ENCODE measurements at regions not wholly inside any gene's neighbourhood (a gene's known extent, or its start where the extent isn't known, plus 50 kb on each side); places are given as distances from the start of the nearest gene placed in this dataset.

DNA sequence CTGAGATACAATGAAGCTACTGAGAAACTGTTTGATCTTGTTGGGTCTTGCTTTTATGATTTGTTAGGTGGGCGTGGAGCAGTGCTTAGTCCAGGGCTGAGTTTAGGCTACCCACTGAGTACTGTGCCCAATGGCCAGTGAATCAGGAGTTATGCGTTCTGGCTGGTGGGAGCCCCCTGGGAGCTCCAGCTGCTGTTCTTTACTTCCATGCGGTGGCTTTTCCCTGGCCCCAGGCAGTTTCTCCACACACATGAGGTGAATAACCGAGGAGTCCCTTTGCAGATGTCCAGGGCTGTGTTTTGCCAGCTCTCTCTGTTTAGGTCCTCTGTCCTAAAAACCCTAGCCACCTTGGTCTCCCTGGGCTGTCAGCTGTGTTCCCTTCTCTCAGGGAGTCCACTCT is 106.5 kb downstream of the KLF13 start:
- peaks cover 3% of the 10 kb centered on the region for H3K9me3 Mint-ChIP-seq (ENCODE audit: unreplicated experiment)
- peak; percentile 56 for DNase-seq
- H3K4me1 Mint-ChIP-seq (ENCODE audit: low read depth, unreplicated experiment), result peaks cover 18% of the 10 kb centered on the region
- H3K4me3 Mint-ChIP-seq (ENCODE audit: unreplicated experiment), result no peak overlapping the region
- TF ChIP-seq, protein P1, sequence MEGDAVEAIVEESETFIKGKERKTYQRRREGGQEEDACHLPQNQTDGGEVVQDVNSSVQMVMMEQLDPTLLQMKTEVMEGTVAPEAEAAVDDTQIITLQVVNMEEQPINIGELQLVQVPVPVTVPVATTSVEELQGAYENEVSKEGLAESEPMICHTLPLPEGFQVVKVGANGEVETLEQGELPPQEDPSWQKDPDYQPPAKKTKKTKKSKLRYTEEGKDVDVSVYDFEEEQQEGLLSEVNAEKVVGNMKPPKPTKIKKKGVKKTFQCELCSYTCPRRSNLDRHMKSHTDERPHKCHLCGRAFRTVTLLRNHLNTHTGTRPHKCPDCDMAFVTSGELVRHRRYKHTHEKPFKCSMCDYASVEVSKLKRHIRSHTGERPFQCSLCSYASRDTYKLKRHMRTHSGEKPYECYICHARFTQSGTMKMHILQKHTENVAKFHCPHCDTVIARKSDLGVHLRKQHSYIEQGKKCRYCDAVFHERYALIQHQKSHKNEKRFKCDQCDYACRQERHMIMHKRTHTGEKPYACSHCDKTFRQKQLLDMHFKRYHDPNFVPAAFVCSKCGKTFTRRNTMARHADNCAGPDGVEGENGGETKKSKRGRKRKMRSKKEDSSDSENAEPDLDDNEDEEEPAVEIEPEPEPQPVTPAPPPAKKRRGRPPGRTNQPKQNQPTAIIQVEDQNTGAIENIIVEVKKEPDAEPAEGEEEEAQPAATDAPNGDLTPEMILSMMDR (IDR thresholded peaks at IDR 0.05; ENCODE audit: partially characterized antibody, unreplicated experiment), result no peak
- no peaks in the 10 kb centered on the region for H3K36me3 Mint-ChIP-seq (ENCODE audit: unreplicated experiment)
- H3K27me3 Mint-ChIP-seq (ENCODE audit: unreplicated experiment), result peaks cover 3% of the 10 kb centered on the region
- no peak overlapping the region for H3K27ac Mint-ChIP-seq (ENCODE audit: unreplicated experiment)

DNA sequence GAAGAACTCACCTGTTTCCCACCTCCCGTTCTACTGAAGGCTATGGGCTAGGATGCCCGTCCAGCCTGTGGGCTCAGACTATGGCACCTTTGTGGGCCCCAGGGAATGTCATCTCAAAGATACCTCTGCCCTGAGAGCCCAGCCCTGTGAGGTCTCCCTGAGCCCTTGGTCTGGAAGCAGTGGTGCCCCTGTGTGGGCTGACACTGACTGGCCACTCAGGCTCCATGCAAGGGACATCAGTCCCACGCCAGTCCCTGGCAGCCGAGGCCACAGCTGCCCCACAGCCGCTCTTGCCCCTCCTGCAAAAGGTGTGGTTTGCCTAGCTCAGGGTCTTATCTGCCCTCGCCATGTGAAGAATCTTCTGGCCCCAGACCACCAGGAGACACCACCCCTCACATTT is 106.9 kb downstream of the KLF13 start:
- H3K27ac Mint-ChIP-seq (ENCODE audit: unreplicated experiment), result peak overlapping the region; percentile 9
- TF ChIP-seq, protein P1 (IDR thresholded peaks at IDR 0.05; ENCODE audit: partially characterized antibody, unreplicated experiment), result no peak
- H3K36me3 Mint-ChIP-seq (ENCODE audit: unreplicated experiment), result no peaks in the 10 kb centered on the region
- peak overlapping the region; percentile 38 for H3K4me3 Mint-ChIP-seq (ENCODE audit: unreplicated experiment)
- H3K9me3 Mint-ChIP-seq (ENCODE audit: unreplicated experiment), result peaks cover 3% of the 10 kb centered on the region
- no peak for DNase-seq
- peaks cover 3% of the 10 kb centered on the region for H3K27me3 Mint-ChIP-seq (ENCODE audit: unreplicated experiment)
- peaks cover 18% of the 10 kb centered on the region for H3K4me1 Mint-ChIP-seq (ENCODE audit: low read depth, unreplicated experiment)

- peak overlapping the region; percentile 38 for H3K4me3 Mint-ChIP-seq (ENCODE audit: unreplicated experiment)
- TF ChIP-seq, protein P1 (IDR thresholded peaks at IDR 0.05; ENCODE audit: partially characterized antibody, unreplicated experiment), result no peak
- H3K36me3 Mint-ChIP-seq (ENCODE audit: unreplicated experiment), result no peaks in the 10 kb centered on the region
- H3K4me1 Mint-ChIP-seq (ENCODE audit: low read depth, unreplicated experiment), result peaks cover 18% of the 10 kb centered on the region
- H3K27me3 Mint-ChIP-seq (ENCODE audit: unreplicated experiment), result peaks cover 3% of the 10 kb centered on the region
- no peak for DNase-seq
- H3K27ac Mint-ChIP-seq (ENCODE audit: unreplicated experiment), result no peak overlapping the region
- peaks cover 3% of the 10 kb centered on the region for H3K9me3 Mint-ChIP-seq (ENCODE audit: unreplicated experiment)
Measured at GRCh38 chr15:31434275-31434587, 107.6 kb downstream of the KLF13 start.

- Mint-ChIP-seq H3K4me1 (ENCODE audit: low read depth, unreplicated experiment) (peaks cover 18% of the 10 kb centered on the region), H3K36me3 (ENCODE audit: unreplicated experiment) (no peaks in the 10 kb centered on the region), H3K27ac (ENCODE audit: unreplicated experiment) (peak overlapping the region; percentile 34), H3K27me3 (ENCODE audit: unreplicated experiment) (peaks cover 3% of the 10 kb centered on the region), H3K9me3 (ENCODE audit: unreplicated experiment) (peaks cover 3% of the 10 kb centered on the region), H3K4me3 (ENCODE audit: unreplicated experiment) (peak overlapping the region; percentile 38)
- no peak for DNase-seq
- TF ChIP-seq, protein P1 (IDR thresholded peaks at IDR 0.05; ENCODE audit: partially characterized antibody, unreplicated experiment), result no peak
Measured at GRCh38 chr15:31434588-31435260, 108.1 kb downstream of the KLF13 start.

DNA sequence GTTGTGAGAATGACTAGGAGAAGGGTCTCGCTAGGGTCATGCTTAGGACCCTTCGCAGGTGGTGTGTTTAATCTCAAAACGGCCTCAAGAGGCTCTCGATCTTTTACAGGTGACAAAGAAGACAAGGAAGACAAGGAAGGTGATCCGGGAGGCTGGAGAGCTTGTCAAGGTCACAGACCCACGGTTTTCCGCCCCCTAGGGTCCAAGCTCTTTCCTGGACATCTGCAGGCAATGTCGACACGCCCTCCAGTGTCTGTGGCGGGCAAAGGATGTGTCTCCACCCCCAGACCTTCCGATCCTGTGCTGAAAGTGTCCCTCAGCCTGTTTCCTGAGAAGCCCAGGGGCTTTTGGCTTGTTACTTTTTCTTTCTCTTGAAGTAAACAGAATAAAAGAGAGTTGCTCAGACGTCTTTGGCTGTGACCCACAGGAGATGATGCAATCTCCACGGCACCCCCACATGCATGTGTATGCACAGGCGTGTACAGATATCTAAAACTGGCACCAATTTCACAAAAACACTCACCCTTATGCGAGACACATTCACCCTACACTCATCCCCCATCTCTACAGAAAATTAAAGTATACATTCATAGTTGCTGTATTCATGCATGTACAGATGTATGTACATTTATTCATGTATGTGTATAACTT is 108.8 kb downstream of the KLF13 start:
- Mint-ChIP-seq H3K9me3 (ENCODE audit: unreplicated experiment) (peaks cover 3% of the 10 kb centered on the region), H3K36me3 (ENCODE audit: unreplicated experiment) (no peaks in the 10 kb centered on the region), H3K27me3 (ENCODE audit: unreplicated experiment) (peaks cover 3% of the 10 kb centered on the region), H3K4me3 (ENCODE audit: unreplicated experiment) (peak overlapping the region; percentile 8), H3K4me1 (ENCODE audit: low read depth, unreplicated experiment) (peaks cover 18% of the 10 kb centered on the region), H3K27ac (ENCODE audit: unreplicated experiment) (peak overlapping the region; percentile 34)
- DNase-seq, result peak; percentile 76
- TF ChIP-seq, protein P1 (IDR thresholded peaks at IDR 0.05; ENCODE audit: partially characterized antibody, unreplicated experiment), result peak; percentile 36
